SKM-1 treated with dmso at 0.1 percent for 144 hours (cell line): ENCODE measurements at regions not wholly inside any gene's neighbourhood (a gene's known extent, or its start where the extent isn't known, plus 50 kb on each side); places are given as distances from the start of the nearest gene placed in this dataset.
"Not testable (repeated sequence)": the region's sequence is repeated elsewhere in the genome, so short reads cannot be mapped to it uniquely, and the experiment has no call there.

Experiments
- DNase-seq: peaks from one replicate; lab custom pipeline; 2025; ENCODE audit not compliant: unreplicated experiment; lab: John Stamatoyannopoulos, UW

GRCh38 chr3:187540847-187541246 lies 129.3 kb downstream of the SST start:
- DNase-seq, result no peak

- no peak for DNase-seq
Observed at GRCh38 chr3:187536185-187536584, 134.0 kb downstream of the SST start.

GRCh38 chr3:187533797-187534196 lies 136.4 kb downstream of the SST start:
- DNase-seq, result no peak

- no peak for DNase-seq
Observed at GRCh38 chr3:187531831-187532230, 138.4 kb downstream of the SST start.

- no peak for DNase-seq
Observed at GRCh38 chr3:187522890-187523289, 147.3 kb downstream of the SST start.

GRCh38 chr3:187522293-187522692 lies 147.9 kb downstream of the SST start:
- DNase-seq, result no peak

- DNase-seq, result no peak
Observed at GRCh38 chr3:187521546-187521945, 148.6 kb downstream of the SST start.

GRCh38 chr3:187520027-187520945 lies 149.9 kb downstream of the SST start:
- no peak for DNase-seq

GRCh38 chr3:187519428-187519890 lies 150.7 kb downstream of the SST start:
- DNase-seq, result no peak

GRCh38 chr3:187518616-187519015 lies 150.4 kb downstream of the RTP4 start:
- DNase-seq, result no peak

- DNase-seq, result no peak
Observed at GRCh38 chr3:187518207-187518606, 150.0 kb downstream of the RTP4 start.

GRCh38 chr3:187516446-187517185 lies 148.4 kb downstream of the RTP4 start:
- no peak for DNase-seq

- no peak for DNase-seq
Observed at GRCh38 chr3:187507905-187508304, 139.7 kb downstream of the RTP4 start.

- DNase-seq, result no peak
Observed at GRCh38 chr3:187507266-187507665, 139.1 kb downstream of the RTP4 start.

- DNase-seq, result no peak
Observed at GRCh38 chr3:187504435-187504834, 136.2 kb downstream of the RTP4 start.

- no peak for DNase-seq
Observed at GRCh38 chr3:187498211-187498724, 130.1 kb downstream of the RTP4 start.

GRCh38 chr3:187497052-187497451 lies 128.9 kb downstream of the RTP4 start:
- no peak for DNase-seq

GRCh38 chr3:187494056-187494455 lies 125.9 kb downstream of the RTP4 start:
- not testable (repeated sequence) for DNase-seq

GRCh38 chr3:187491371-187491770 lies 123.2 kb downstream of the RTP4 start:
- no peak for DNase-seq

GRCh38 chr3:187490366-187490765 lies 122.2 kb downstream of the RTP4 start:
- DNase-seq, result no peak

GRCh38 chr3:187484547-187485295 lies 116.5 kb downstream of the RTP4 start:
- DNase-seq, result no peak
